Activated gamma-delta T cell treated with anti-CD3 and anti-CD28 coated beads, Interleukin-2, amount 50 U/mL, for 16 hours (primary cell): ENCODE measurements at regions not wholly inside any gene's neighbourhood (a gene's known extent, or its start where the extent isn't known, plus 50 kb on each side); places are given as distances from the start of the nearest gene placed in this dataset.
"Not testable (repeated sequence)": the region's sequence is repeated elsewhere in the genome, so short reads cannot be mapped to it uniquely, and the experiment has no call there.

Source experiments
- DNase-seq: peaks from one replicate; pipeline ENCODE4 v3.0.0-alpha.2; 2020; ENCODE audit warnings: low read depth

DNA sequence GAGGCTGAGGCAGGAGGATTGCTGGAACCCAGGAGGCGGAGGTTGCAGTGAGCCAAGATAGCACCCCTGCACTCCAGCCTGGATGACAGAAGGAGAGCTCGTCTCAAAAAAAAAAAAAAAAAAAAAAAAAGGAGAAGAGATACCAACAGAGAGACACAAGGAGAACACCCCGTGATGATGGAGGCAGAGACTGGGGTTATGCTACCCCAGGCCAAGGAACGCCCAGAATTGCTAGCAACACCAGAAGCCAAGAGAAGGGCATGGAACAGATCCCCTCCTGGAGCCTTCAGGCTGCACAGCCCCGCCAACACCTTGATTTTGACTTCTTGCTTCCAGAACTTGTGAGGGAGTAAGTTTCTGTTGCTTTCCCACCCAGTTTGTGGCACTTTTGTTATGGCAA lies 148.0 kb upstream of the FOXN3 start:
- no peak for DNase-seq

DNA sequence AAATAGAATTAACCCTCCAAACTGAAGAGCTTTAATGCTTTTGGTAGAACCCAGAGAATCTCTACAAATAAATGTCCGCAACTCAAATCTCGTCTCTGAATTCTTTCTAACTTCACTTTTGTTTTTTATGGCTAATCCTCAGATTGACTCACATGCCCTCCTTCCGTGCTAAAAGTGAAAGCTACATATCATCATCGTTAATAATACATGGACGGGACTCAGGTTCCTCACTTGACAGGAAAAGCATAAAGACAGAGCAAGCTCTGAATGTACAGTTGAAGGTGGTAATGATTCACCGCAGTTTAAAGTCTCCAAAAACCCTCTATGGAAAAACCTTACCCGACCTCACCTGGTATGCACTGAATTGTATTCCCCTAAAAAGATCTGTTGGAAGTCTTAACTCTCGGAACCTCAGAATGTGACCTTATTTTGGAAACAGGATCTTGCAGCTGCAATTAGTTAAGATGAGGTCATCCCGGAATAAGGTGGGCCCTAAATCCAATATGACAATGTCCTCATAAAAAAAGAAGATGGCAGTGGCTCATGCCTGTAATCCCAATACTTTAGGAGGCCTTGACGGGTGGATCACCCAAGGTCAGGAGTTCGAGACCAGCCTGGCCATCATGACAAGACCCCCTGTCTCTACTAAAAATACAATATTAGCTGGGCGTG lies 147.4 kb upstream of the FOXN3 start:
- DNase-seq: no peak

DNA sequence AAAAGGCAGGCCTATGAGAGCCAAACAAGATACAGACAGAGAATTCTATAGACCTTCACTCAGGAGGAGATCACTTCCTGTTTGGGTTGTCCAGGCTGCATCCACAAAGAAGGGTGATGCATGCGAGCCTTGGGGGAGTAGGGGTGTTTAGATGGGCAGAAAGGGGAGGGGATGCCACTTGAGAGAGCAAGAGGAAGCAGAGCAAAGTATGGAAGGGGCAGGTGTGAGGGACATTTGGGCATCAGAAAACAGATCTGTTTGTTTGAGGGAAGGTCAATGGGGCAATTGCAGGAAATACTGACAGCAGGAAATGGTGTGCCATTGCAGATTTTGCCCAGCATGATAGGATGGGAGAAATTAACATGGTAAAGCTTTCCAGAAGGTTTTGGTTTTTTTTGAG lies 146.4 kb upstream of the FOXN3 start:
- no peak for DNase-seq

DNA sequence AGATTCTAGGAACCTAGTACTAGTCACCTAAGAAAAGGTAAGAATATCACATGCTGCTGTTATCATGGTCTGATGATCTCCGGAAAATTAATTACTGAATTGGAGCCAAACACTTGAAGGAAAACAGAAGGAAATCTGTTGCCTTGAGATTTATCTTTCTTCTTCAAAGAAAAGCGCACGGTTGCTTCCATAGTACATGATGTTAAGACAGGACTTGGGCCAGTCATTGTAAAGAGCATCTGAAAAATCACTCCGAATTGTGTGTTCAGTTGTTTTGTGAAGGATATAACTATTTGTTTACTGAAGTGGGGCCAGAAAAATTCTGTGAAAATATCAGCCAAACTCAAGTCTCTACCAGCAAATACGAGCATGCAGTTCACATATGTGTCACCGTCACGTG lies 134.9 kb upstream of the FOXN3 start:
- no peak for DNase-seq

DNA sequence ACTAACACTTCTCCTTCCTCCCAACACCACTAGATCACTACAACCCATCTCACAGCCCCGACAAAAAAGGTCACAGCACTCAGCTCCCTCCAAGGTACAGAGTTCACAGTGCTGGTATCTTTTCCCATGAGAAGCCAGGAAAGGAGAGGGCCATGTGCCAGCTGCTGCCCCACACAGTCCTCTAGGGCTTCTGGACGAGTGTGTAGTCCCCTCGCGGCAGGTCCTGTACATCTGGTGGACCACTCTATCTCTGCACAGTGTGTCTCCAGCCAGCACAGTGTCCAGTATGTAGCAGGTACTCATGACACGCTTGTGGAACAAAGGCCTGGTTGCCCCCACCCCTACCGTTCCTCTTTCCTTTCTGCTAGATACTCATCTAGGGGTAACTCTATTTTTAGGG lies 134.4 kb upstream of the FOXN3 start:
- no peak for DNase-seq

DNA sequence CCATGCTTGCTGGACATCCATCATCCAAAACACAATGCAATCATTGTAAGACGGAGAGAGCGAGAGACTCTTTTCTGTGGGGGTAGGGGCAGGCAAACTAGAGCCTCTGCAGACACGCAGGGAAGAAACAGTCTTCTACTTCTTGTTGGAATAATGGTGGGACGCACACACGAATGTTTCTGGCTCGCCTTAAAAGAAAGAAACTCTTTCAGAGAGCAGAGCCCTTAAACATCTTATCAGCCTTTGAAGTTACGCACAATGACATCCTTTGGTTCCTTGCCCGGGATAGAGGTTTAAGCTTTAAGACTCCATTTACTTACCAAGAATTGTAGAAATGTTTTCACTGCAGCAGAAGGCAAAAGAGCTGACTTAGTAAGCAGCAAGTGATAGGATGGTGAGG lies 133.8 kb upstream of the FOXN3 start:
- DNase-seq: no peak

DNA sequence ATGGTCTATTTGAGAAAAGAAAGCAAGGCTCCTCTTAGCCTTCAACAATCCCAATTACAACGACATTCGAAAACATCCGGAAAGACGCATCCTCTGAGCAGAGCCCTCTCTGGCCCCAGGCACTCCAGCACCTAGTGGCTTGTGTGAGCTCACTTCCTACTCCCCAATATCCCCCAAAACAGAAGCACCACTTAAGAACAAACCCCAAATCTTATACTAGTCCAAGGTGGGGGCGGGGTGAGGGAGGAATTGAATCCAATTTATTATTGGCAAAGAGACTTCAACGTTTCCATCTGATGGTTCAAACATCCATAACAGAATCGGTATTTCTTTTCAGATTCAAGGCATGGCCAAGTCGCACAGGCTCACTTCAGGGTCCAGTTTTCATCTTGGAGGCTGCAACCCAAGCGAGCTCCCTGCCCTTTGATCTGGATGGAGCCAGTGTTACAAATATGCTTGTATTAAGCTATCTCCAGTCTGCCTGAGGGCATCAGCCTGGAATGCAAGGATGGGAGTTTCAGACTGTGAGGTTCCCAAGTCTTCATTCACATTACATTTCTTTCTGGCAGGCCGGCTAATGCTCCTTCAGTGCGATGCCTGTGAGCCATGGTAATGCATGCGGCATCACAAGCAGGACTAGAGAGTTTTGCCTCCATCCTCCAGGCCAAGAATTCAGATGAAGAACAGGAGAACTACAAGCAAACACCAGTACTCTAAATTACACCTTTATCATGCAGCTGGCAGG lies 132.5 kb upstream of the FOXN3 start:
- no peak for DNase-seq

DNA sequence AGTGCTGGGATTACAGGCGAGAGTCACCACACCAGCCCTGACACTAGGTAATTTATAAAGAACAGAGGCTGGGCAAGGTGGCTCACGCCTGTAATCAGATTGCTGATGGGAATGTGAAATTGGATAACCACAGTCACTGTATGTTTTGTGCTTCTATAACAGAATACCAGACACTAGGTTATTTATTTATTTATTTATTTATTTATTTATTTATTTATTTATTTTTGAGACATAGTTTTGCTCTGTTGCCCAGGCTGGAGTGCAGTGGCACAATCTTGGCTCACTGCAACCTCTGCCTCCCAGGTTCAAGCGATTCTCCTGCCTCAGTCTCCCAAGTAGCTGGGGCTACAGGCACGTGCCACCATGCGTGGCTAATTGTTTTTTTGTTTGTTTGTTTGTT lies 130.0 kb upstream of the FOXN3 start:
- DNase-seq: not testable (repeated sequence)

DNA sequence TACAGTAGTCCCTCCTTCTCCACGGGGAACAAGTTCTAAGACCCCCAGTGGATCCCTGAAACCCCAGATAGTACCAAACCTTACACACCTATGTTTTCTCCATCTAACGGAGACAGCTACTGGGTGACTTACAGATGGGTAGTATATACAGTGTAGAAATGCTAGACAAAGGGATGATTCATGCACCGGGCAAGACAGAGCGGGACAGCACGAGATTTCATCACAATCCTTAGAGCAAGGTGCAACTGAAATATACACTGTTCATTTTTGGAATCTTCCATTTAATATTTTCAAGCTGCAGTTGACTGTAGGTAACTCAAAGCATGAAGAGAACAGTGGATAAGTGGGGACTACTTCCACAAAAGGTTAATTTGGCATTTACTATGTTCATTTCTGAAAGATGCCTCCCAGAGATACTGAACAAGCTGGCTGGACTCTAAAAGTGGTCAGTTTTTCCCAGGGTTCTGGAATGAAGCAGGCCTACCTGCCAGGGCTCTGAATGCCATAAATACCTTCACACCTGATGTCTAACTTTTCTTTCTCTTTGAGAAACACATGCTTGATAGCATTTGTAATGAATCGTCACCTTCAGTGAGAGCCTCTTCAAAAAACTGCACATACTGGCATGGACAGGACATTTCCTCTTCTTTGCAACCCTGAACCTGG lies 127.7 kb upstream of the FOXN3 start:
- no peak for DNase-seq

DNA sequence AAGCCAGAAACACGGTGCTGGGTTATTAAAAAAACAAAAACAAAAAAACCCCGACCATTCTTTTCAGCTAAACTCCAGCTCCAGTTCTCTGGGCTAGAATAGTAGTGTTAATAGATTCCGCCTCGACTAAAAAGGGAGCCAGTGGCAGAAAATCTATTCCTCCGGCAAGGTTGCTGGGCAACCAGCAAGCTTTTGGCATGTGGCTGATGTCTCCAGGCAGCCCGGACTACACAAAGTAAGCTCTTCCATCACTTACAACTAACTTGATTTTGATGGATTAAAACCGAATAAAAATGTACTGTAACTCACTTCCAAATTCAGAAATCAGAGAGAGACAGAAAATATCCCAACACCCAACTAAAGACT lies 126.4 kb upstream of the FOXN3 start:
- no peak for DNase-seq

DNA sequence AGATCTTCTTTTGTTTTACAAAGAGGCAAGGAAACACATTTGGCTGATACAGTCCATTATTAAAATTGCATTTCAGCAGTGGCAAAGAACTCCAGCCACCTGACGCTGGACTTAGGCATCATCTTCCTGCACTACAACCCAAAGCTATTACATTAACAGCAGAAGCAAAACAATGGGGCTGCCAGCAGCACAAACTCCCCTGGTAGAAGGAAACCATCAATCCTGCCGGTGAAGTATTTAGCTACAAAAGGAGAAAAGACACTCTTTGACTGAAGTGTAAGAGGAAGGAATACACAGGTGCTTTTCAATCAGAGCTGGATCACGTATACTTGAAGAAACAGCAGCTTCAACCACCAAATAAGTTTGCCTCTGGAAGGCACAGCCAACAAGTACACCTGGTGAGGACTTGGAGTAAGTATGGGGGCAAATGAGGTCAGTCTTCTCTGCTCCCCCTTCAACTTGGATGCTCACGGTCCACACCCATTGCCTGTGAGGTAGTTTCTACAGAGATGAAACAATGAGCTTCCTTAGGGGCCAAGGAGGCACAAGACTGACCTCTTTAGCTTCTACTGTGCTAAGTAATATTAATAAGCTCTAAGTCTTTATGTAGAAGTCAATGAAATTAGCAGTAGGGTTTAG lies 125.9 kb upstream of the FOXN3 start:
- no peak for DNase-seq

DNA sequence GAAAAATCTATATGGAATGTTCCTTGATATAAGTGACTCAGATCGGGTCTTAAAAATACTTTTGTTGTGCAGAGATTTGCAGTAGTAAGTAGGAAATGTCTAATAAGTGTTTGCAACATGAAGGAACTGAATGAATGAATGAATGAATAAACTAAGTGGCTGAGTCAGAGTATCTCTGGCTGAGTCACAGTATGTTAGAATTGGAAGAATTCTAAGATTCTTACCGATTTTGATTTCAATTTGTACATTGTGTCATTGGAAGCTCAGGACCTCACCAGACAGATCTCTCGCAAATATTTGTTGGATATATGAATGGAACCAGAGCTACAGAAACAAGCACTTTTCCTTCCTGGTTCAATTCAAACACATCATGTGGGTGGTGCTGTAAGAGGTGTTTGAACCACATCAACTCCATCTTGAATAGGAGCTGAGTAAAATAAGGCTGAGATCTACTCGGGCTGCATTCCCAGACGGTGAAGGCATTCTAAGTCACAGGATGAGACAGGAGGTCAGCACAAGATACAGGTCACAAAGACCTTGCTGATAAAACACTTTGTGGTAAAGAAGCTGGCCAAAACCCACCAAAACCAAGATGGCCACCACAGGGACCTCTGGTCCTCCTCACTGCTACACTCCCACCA lies 123.9 kb upstream of the FOXN3 start:
- DNase-seq: no peak

DNA sequence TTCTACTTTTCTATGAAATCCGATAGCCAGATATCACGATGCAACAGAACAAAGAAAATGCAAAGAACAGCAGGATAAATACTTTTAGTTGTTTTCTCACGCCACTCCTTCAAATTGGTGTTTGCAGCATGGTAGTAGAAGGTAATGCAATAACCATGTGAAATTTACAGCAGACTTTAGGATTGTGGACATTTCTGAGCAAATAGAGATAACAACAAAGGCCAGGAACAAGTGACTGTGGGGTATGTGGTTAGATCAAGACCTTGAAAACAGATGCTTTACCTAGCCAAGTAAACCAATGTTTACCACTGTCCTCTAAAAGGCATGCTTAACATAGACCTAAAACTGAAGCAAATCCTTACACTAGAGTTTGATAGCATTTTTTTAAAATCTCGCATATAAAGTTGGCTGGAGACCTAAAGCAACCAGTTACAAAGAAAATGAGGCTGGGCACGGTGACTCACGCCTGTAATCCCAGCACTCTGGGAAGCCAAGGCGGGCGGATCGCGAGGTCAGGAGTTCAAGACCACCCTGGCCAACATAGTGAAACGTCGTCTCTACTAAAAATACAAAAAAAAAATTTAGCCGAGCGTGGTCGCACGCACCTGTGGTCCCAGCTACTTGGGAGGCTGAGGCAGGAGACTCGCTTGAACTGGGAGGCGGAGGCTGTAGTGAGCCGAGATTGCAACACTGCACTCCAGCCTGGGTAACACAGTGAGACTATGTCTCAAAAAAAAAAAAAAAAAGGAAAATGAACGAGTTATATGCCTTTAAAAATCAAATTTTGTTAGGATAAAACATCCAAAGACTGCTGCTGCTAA lies 123.2 kb upstream of the FOXN3 start:
- DNase-seq: no peak

DNA sequence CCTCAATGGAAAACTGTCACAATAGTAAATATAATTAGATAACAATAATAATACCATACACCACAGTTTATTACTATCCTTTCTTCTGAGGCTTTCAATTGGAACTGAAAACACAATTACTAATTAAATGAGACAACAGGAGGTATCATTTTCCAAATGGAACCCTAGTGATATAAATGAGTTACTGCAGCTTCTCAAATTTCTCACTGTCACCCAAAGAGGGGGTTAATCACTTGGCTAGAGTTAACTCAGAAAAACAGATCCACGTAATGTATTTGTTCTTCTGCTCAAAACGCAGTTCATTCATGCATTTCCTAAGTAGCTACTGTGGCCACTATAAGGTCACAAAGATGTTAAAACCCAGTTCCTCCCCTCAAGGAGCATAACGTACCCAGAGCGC lies 120.9 kb upstream of the FOXN3 start:
- DNase-seq: no peak

DNA sequence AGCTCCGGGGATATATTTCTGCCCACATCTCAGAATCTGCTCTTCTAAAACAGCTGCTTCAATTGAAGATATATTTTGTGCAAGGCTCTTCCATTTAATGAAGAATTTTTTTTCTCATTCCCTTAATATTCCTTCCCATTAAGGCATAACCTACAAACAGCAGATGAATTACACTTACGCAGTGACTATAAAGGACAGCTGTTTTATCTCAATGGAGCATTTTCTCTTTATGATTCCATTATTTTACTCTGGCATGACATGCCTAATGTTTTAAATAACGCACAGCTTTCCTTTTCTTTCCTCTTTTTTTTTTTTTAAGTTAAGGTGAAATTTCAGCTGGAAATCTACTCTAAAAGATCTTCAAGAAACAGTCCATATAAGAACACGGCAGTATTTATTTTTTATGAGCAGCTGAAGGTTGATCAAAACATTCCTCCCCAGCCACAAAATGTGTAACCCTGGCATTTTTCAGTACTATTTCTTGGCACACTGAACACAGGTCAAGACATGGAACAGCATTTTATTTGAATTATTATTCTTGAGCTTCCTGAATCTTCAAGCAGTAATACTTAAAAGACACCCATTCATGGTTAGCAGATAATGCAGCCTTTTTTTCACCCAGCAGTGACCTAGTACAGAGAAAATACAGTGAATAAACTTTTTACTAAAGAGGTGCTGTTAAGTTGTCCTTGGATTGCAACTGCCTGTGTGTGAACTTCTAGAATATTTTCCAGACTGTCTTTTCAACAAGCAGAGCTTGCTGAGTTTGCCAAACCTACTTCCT lies 118.1 kb upstream of the FOXN3 start:
- no peak for DNase-seq

DNA sequence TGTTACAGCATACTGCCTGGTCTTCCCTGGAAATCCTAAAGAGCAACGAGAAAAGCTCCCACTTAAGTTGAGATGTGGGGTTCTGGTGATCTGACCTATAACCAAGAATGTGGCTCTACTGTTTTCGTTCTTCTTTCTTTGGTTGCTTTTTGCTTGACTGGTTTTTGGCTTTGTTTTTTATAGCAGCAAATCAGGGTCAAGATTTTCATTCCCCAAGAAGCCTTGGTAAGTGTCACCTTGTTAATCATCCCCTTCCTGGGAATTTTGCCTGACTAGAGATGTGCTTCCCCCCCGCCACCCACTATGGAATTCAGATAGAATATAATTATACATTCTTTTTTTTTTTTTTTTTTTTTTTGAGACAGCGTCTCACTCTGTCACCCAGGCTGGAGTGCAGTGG lies 116.7 kb upstream of the FOXN3 start:
- DNase-seq: no peak

DNA sequence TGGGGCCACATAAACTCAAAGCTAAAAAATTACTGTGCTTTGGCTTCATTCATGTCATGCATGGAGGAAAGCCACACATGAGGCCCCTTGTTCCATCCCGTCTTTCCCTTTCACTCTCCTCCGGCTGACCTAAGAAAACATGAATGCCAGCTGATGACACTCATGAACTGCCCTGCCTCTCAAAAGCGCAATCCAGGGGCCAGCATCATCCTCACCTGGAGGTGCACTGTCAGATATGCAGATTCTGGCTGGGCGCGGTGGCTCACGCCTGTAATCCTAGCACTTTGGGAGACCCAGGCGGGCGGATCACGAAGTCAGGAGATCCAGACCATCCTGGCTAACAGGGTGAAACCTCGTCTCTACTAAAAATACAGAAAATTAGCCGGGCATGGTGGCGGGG lies 116.1 kb upstream of the FOXN3 start:
- DNase-seq: no peak

DNA sequence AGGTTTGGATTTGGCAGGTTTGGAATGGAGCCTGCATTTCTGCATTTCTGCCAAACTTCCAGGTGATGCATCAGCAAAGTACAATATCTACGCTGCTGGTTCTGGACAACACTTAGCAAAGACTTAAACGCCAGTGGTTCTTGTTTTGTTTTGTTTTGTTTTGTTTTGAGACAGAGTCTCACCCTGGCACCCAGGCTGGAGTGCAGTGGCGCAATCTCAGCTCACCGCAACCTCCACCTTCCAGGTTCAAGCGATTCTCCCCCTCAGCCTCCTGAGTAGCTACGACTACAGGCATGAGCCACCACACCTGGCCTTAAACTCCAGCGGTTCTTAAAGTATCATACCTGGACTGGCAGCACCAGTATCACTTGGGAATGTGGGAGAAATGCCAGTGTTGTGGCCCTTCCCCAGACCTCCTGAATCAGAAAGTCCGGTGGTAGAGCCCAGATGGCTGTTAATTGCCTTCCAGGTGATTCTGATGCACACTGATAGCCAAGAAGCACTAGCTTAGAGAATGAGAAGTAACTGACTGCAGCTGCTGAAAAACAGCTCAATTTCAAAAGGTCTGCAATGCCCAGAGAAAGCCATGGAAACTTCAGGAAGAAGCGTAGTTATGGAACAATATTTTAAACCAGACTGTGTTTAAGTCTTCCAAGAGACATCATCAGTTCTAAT lies 114.8 kb upstream of the FOXN3 start:
- no peak for DNase-seq

DNA sequence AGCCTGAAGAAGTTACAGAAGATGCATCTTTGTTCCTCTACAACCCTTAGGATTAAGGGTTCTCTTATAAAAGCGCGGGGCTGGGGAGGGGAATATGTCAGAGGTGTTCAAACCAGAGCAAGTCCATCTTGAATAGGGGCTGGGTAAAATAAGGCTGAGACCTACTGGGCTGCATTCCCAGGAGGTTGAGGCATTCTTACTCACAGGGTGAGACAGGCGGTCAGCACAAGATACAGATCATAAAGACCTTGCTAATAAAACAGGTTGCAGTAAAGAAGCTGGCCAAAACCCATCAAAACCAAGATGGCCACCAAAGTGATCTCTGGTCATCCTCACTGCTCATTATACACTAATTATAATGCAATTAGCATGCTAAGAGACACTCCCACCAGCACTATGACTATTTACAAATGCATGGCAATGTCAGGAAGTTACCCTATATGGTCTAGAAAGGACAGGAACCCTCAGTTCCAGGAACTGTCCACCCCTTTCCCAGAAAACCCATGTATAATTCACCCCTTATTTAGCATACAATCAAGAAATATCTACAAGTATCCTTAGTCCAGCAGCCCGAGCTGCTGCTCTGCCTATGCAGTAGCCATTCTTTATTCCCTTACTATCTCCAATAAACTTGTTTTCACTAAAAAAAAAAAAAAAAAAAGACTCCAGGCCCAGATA lies 108.1 kb upstream of the FOXN3 start:
- DNase-seq: no peak

DNA sequence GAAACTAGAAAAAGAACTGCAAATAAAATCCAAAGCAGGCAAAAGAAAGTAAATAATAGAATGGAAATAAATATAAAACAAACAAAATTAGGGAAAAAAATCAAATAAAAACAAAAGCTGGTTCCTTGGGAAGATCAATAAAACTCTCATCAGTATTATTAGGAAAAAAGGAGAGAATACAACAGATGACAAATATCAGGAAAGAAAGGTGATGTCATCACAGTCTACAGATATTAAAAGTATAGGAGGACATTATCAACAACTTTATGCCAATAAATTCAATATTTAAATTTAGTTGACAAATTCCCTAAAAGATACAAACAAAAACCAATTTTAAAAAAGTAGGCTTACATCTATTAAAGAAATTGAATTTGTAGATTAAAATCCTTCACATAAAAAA lies 107.4 kb upstream of the FOXN3 start:
- no peak for DNase-seq
